GM12875 (cell line): ENCODE measurements at regions not wholly inside any gene's neighbourhood (a gene's known extent, or its start where the extent isn't known, plus 50 kb on each side); places are given as distances from the start of the nearest gene placed in this dataset.
"Not testable (repeated sequence)": the region's sequence is repeated elsewhere in the genome, so short reads cannot be mapped to it uniquely, and the experiment has no call there.

Experiments
- H3K4me3 ChIP-seq: one replicate; pipeline ENCODE4 v1.5.1; 2011; ENCODE audit warnings: low read depth, low read length, control low read depth
- TF ChIP-seq, protein P1 (sequence below): IDR thresholded peaks from 2 replicates; pipeline ENCODE4 v1.5.1; 2011; ENCODE audit warnings: low read depth, mild to moderate bottlenecking, control low read depth, inconsistent platforms, low read length, moderate library complexity, borderline replicate concordance; ENCODE audit not compliant: insufficient read depth

- TF ChIP-seq, protein P1, sequence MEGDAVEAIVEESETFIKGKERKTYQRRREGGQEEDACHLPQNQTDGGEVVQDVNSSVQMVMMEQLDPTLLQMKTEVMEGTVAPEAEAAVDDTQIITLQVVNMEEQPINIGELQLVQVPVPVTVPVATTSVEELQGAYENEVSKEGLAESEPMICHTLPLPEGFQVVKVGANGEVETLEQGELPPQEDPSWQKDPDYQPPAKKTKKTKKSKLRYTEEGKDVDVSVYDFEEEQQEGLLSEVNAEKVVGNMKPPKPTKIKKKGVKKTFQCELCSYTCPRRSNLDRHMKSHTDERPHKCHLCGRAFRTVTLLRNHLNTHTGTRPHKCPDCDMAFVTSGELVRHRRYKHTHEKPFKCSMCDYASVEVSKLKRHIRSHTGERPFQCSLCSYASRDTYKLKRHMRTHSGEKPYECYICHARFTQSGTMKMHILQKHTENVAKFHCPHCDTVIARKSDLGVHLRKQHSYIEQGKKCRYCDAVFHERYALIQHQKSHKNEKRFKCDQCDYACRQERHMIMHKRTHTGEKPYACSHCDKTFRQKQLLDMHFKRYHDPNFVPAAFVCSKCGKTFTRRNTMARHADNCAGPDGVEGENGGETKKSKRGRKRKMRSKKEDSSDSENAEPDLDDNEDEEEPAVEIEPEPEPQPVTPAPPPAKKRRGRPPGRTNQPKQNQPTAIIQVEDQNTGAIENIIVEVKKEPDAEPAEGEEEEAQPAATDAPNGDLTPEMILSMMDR, result no peak
- H3K4me3 ChIP-seq, result no peak overlapping the region
Measured at GRCh38 chr12:46608431-46609272, 217.1 kb downstream of the SLC38A4 start.

GRCh38 chr12:46604684-46605083 lies 221.1 kb downstream of the SLC38A4 start:
- H3K4me3 ChIP-seq, result no peak overlapping the region
- TF ChIP-seq, protein P1, result no peak

- H3K4me3 ChIP-seq, result no peak overlapping the region
- TF ChIP-seq, protein P1, result no peak
Measured at GRCh38 chr12:46603776-46604456, 221.9 kb downstream of the SLC38A4 start.

DNA sequence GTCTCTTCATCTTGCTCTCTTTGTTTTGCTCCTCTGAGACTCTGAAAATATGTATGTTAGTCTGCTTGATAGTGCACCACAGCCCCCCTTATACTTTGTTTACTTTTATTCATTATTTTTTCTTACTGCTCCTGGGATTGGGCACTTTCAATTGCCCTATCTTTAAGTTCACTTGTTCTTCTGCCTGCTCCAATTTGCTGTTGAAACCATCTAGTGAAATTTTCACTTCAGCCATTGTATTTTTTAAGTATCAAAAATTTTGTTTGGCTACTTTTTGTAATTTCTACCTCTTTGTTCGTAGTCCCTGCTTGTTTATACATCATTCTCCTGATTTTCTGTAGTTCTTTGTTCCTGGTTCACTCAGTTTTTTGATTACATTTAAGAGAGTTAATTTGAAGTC lies 223.3 kb downstream of the SLC38A4 start:
- TF ChIP-seq, protein P1, result no peak
- no peak overlapping the region for H3K4me3 ChIP-seq

- H3K4me3 ChIP-seq, result no peak overlapping the region
- TF ChIP-seq, protein P1, result no peak
Measured at GRCh38 chr12:46590991-46591703, 218.6 kb upstream of the SLC38A2 start.

GRCh38 chr12:46585854-46586621 lies 213.5 kb upstream of the SLC38A2 start:
- no peak overlapping the region for H3K4me3 ChIP-seq
- TF ChIP-seq, protein P1, result no peak

DNA sequence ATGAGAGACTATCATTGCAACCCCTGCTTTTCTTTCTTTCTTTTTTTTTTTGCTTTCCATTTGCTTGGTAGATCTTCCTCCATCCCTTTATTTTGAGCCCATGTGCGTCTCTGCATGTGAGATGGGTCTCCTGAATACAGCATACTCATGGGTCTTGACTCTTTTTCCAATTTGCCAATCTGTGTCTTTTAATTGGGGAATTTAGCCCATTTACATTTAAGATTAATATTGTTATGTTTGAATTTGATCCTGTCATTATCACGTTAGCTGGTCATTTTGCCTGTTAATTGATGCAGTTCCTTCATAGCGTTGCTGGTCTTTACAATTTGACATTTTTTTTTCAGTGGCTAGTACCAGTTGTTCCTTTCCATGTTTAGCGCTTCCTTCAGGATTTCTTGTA lies 211.5 kb upstream of the SLC38A2 start:
- not testable (repeated sequence) for H3K4me3 ChIP-seq

GRCh38 chr12:46581990-46582389 lies 209.4 kb upstream of the SLC38A2 start:
- H3K4me3 ChIP-seq, result not testable (repeated sequence)
